HK-2 (cell line): ENCODE measurements at regions not wholly inside any gene's neighbourhood (a gene's known extent, or its start where the extent isn't known, plus 50 kb on each side); places are given as distances from the start of the nearest gene placed in this dataset.
"Not testable (repeated sequence)": the region's sequence is repeated elsewhere in the genome, so short reads cannot be mapped to it uniquely, and the experiment has no call there.

Experiments used
- DNase-seq: peaks from one replicate; pipeline ENCODE4 v3.0.0-alpha.2; 2018; ENCODE audit not compliant: unreplicated experiment

DNA sequence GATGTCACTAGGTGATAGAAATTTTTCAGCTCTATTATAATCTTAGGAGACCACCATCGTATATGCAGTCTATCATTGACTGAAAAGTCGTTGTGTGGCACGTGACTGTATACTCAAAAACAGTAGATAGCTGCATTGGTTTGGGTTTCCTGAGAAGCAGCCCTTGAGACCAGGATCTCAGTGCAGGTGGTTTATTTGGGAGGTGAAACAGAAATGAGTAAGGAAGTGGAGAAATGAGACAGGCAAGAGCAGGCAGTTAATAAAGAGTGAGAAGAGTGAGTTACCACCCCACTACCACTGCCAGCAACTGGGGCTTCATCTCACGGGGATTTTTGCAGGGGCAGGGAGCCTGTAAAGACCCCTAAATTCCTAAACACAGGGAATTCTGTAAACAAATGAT, 221.0 kb downstream of the SHQ1 start:
- DNase-seq = no peak

DNA sequence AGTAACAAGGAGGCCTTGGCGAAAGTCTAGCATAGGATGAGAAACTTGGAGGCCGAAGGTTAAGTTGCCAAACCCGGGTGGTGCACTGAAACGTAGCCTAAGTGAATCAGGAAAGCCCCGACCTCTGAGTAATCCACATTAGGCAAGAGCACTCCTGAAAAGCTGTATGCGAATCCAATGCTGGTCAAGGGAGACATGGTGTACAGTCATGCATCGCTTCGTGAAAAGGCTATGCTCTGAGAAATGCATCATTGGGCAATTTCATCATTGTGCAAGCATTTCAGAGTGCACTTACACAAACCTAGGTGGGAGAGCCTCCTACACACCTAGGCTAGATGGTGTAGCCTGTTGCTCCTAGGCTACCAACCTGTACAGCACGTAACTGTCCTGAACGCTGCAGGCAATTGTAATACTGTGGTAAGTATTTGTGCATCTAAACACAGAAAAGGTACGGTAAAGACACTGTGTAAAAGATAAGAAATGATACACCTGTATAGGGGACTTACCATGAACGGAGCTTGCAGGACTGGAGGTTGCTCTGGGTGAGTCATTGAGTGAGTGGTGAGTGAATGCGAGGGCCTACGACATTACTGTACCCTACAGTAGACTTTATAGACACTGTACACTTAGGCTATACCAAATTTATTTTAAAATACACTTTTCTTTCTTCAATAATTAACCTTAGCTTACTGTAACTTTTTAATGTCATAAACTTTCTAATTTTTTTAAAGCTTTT, 222.5 kb downstream of the SHQ1 start:
- DNase-seq = peak; percentile 51

DNA sequence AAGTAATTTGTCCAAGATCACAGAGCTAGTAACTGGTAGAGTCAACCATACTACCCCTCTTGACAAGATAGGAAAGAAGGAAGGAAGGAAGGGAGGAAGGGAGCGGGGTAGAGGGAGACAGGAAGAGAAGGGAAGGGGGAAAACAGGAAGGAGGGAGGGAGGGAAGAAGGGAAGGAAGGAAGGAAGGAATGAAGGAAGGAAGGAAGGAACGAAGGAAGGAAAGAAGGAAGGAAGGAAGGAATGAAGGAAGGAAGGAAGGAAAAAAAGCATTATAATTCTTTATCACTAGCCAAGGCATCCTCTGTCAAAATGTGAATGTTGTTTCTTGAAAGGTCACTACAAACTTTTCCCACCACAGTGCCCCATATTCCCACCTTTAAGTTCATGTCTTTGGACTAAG, 223.6 kb downstream of the SHQ1 start:
- no peak for DNase-seq

DNA sequence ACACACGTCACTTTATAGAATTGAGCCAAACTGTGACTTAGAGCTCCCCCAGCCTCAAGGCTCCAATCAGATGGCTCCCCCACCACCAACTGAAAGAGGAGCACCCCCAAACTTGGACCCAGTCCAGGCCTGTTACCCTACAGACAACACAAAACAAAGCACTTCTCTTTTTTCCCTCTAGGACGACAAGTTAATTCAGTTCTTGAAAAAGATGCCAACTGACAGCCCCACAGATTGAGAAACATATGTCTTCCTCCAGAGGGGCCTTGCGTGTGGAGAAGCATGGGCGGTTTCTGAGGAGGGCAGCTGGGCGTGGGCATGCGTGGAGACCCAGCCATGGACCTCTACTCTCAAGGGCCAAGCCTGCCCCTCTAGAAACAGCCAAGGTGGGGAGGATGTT, 229.5 kb downstream of the SHQ1 start:
- no peak for DNase-seq

DNA sequence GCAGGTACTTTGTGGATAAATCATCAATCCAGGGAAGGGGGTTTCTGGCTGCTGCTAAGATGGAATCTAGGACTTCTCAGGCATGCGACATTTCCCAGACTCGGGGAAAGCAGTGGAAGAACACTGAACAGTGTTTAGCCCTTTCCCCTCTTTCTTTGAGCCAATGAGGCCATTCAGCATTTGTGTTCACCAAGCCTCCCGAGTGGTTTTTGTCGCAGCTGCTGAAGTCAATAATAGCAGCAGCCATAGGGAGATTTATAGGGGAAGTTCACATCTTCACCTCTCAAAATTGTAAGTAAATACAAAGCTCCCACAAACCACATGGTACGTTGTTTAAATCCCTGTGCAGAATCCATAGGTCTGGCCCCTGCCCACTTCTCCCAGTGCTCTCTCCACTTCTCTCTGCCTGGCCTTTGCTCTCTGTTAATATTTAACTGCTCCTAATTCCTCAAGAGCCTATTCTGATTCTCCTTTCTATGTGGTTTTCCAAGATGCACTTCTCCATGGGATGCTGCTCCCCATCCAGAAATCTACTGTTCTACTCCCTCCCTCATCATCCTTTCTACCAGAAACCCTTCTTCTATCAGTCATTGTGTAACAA, 230.7 kb downstream of the SHQ1 start:
- DNase-seq = no peak

DNA sequence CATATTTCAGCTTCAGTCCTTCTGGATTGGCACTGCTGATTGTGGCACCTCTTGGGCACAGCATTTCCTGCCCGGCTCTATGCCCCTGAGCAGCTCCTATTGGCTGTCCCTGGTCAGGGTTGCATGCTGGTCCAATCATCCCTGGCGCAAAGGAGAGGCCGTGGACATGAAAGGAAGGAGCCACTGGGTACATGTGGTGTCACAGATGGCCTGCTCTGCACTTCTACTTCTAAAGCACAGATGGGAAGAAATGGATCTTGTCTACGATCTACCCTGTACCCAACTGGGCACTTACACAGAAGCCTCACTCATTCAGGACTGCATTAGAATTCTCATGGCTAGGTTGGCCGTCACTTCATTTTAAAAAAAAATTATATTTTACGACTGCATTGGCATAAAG, 232.5 kb downstream of the SHQ1 start:
- no peak for DNase-seq

DNA sequence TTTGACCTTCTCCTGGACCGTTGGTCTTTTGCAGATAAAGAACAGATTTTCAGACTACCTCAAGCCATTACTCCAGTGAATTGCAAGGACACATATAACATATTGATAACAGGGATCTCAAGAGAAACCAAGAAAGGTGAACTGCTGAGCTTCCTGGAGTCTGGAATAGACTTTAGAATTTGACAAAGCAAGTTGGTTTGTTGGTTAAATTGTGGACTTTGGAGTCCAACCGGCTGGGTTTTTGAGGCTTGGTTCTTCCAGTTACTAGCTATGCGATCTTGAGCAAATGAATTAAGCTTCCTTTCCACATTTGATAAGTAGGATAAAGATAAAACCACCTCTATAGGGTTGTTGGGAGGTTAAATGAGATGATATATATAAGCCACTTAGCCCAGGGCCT, 233.1 kb downstream of the SHQ1 start:
- DNase-seq = no peak

DNA sequence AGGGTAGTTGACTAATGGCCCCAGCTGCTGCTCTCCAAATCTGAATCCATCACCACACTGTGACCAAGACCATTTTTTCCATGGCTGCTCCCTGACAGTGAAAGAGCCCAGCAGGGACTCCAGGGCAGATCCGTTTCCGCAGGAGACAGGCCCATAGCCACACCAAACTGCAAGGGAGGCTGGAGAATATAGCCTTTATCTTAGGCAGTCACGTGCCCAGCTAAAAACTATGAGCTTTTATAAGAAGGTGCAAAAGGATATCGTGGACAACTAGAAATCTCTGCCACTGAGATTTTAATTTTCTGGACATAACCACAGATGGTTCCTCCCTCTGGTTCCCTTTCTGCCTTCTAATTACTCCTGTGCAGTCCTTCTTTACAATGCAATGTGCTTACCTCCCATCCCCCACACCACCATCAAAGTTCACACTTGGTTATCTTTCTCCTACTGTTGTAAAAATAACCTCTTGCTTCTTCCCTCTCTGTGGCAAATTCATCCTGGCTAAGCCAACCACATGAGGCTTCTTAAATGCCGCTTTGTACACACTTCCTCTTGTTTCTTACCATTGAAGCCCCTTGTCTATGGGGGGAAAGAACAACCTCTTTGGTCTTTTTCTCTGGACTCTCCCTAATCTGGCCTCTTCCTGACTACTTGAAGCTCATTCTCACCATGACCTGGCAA, 233.7 kb downstream of the SHQ1 start:
- no peak for DNase-seq

DNA sequence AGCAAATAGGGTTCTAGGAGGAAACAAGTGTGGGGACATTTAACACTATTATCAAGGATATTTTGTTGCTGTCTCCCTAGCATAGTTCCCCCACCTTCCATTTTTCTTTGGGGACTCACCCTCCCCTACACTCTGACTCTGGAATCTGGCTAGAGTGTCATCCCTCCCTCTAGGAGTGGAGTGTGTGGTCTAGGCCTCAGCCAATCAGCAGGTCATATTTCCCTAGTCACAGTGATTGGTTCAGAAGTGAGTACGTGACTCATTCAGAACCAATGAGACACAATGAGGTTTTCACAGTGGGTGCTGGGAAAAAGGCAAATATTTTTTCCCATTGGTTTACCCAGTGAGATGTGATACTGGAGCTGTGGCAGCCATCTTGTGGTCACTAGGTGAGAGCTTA, 234.4 kb downstream of the SHQ1 start:
- no peak for DNase-seq

DNA sequence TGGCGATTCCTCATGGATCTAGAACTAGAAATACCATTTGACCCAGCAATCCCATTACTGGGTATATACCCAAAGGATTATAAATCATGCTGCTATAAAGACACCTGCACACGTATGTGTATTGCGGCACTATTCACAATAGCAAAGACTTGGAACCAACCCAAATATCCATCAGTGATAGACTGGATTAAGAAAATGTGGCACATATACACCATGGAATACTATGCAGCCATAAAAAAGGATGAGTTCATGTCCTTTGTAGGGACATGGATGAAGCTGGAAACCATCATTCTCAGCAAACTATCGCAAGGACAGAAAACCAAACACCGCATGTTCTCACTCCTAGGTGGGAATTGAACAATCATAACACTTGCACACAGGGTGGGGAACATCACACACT, 239.1 kb downstream of the SHQ1 start:
- DNase-seq = not testable (repeated sequence)

DNA sequence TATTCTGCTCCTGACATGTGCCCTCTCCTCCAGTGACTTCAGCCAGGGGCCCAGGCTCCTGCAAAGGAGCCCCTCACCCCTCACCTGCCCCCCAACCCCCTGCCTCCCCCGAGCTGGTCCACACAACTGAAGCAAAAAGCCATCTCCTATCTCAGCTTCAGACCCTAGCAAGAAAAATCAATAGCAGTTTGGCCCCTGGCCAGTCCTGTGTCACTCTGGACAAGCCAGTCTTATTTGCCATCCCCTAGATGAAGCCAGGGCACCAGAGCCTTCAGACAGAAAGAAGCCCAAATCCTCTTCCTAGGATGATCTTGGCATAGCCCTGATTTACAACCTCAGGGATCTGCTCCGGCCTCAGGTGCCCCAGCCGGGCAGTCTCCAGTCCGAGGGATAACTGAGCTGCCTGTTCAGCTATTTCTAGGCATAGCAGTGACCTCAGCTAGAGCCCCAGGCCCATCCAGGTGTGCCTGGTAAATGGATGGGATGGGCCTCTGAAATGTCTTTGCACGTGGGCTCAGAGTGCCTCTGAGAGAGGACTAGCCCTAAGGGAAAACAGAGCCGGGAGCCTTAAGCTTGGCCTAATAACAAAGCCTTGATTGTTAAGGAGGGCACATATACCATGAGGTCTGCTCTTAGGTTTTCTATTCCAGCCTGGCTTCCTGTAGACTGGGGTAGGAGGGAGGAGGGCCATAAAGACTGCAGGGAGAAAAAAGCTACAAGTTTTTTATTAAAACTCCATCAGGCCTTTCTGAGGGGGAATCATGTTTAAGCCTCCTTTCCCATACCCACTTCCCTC, 242.0 kb downstream of the SHQ1 start:
- DNase-seq = no peak

DNA sequence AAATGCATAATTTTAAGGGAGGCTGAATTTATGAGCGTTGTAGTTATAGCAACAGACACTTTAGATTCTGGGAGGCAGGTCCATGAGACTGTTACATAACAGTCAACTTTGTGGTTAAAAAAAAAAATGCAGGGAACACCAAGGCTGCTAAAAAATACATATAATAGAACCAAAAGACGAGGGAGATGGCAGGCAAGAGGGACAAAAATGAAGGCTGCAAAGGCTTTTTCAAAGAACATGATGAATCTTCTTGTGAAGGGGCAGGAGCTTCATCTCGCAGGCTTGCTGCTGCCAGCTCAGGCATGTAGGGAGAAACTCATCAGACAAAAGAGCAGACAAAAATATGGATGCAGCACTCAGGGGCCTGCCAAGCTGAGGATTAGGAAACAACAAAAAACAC, 243.9 kb downstream of the SHQ1 start:
- DNase-seq = no peak

DNA sequence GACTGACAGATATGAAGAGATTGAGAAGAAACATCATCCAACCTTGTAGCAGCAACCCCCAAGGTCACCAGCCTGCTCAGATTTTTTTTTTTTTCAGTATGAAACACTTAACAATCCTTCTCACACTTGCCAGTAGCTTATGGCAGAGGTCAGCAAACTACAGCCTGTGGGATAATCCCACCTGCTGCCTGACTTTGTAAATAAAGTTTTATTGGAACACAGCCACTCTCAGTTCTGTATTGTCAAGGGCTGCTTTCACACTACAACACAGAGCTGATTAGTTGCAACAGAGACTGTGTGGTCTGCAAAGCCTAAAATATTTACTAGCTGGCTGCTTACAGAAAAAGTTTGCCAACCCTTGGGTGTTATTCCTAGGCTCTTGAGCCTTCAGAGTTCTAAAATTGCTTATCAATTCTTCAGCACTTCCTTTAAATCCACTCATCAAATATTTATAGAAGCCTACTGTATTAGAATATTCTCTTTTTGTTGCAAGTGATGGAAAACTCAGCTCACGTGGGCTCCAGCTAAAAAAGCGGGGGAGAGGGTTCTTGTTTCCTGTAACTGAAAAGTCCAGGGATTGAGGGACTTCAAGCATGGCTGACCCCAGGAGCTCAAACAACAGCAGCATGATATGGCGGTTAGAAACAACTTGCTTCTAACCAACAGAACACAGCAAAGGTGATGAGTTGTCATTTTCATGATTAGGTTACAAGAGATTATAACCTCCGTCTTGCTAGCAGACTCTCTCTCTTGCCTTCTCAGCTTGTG, 246.1 kb downstream of the SHQ1 start:
- DNase-seq = no peak

DNA sequence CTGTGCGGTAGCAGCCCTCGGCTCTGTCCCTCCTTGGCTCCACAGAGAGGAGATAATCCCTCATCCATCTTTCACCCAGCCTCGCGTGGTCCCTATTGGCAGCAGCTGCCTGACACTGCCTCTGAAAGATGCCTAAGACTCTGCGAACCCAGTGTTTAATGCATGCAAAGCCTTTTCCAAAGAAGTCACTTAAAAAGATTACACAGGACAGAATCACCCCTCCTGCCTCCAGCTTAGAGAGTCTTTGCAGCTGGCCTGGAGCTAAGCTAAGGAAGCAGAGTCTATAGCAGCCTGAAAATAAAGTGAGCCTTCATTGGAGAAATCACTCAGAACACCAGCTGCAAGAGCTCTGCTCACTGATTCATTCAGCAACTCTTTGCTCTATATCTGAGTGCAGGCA, 247.2 kb downstream of the SHQ1 start:
- DNase-seq = no peak

DNA sequence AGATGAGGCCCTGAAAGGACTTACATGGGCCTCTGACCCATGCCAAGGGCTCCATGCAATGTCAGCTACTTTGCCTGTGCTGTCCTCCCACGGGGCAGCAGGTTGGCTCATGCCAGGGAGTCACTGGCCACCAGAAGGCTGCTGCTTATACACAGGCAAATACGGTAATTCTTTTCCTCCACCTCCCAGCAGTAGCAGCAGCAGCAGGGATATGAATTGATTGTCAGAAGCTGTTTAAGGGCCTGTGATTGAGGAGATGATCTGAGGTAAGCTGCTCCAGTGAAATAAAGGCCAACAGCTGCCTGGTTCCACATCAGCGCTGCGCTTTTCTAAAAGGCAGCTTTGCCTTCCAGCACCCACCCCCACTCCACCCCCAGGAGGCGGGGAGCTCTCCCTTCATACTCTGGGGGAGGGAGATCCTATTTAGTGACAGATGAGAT, 250.5 kb downstream of the SHQ1 start:
- no peak for DNase-seq

DNA sequence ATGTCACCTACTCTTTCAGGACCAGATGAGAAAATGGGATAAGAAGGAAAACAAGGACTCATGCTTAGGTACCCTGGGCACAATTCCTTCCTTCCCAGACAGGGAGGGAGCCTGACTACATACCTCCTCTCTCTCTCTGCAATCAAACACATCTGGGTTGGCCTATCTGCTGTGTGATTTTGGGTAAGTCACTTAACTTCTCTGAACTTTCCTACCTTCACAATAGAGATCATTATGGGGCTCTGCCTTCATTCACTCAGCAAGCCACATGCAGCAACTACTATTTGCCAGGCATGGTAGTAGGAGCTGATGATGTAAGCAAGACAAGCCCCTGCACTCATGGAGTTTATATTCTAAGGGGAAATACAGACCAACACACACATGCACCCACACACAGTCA, 251.2 kb downstream of the SHQ1 start:
- DNase-seq = no peak

DNA sequence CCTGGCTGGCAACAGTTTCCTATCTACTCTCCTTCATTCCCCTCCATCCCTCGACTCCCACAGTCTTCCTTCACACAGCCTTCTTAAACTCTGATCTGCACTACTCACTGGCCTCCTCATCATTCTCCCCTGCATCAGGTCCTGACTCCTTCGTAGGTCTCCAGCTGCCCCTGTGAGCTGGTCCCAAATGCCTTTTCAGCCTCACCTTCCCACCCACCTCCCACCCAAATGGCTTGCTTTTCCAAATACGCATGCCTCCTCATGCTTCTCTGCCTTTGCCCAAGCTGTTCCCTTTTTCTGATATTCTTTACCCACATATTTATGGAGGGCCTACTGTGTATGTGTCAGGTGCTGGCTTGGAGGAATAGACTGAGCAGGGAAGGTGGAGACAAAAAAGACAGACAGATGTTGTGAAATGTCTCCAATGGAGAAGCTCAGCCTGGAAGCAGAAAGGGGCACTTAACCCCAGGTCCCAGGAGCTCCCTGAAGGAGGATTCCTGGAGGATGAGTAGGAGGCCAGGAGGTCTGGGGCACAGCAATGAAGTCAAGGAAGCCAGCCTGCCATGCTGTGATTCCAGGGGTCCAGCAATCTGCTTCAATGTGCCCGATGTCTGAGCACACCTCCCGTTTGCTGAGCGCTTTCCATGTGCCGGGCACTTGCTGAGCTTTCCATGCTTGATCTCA, 252.2 kb downstream of the SHQ1 start:
- DNase-seq = no peak

DNA sequence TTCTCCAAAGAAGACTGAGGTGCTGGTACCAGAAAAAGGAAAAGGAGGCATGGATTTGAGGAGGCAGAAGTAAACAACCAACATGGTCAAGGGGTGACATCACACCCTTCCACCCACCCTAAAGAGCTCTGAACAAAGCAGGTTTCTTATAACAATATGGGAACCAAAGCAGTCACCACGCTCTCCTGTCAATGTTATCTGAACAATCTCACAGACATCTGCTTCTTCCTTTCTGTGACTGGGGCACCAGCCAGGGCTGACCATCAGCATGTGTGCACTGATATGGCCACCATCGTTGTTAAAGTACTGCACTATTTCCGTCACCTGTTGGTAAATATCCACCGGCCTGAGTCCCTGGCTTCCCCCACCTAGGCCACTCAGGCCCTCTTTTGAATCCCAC, 252.9 kb downstream of the SHQ1 start:
- no peak for DNase-seq

DNA sequence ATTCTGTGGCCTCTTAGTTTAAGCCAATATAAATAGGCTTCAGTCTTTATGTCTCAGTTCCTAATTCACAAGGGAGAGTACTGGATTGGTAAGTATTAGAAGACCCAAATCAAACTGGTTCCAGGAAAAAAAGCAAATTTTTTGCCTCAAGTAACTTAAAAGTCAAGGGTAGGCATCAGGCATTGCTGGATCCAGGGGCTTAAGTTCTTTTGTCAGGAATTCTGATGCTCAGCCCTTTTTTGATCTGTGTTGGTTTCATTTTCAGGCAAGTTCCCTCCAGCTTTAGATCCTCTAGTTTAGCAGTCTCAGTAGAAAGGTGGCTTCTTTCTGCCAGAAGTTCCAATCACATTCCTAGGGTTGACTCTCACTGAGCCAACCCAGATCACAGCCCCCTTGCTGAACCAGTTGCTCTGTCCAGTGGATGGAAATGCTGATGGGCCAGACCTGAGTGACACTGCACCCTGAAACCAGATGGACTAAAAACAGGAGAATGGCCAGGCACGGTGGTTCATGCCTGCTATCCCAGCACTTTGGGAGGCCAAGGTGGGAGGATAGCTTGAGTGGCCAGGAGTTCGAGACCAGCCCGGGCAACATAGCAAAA, 253.5 kb downstream of the SHQ1 start:
- DNase-seq = no peak

DNA sequence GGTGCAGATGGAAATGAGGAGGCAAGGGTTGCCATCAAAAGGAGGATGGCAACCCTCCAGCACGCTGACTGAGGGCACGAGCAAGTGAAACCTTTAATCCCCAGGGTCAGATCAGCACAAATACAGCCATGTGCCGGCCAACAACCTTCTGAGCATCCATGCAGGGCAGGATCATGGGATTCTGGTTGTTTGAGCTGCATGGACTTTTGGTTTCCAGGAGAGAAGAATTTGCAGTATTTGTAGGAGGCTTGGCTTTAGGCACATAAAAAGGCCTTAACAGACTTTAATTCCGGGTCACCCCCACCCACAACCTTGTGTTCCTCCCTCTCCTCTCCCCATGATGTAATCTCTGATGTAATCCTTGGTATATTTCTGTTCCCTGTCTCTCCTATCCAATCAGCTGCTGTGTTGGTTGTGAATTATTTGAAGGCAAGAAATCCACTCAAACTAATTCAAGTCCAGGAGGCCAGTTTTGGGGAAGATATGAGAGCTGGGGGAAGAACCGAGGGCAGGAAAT, 254.3 kb downstream of the SHQ1 start:
- DNase-seq = no peak
